ENCODE measurements at regions not wholly inside any gene's neighbourhood (a gene's known extent, or its start where the extent isn't known, plus 50 kb on each side); places are given as distances from the start of the nearest gene placed in this dataset.

DNA sequence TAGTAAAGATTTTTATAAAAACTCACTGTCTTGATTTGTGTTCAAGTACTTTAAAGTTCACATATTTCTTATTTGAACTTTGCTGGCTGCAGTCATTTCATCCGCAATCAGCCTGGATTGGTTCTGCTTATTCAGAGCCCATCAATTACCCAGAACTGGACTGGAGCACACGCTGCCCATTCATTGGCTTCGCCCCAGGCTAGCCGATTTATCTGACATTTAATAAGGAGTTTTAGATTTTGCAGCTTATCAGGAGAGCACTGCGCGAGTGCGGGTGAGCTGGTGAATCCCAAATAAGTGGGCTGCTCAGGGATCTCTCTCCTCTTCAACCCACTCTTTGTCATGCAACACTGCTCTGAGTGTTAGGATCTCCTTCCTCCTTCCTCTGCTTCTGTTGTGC lies 166.0 kb upstream of the GPR26 start:
- in situ Hi-C loops (cut with MboI), result no loop called here
- Histone ChIP-seq H3K27ac (no peak overlapping the region), H3K9me3 (ENCODE audit: low read depth) (no peaks in the 10 kb centered on the region), H3K4me1 (ENCODE audit: insufficient read depth) (no peaks in the 10 kb centered on the region), H3K9me2 (ENCODE audit: insufficient read depth) (no peaks in the 10 kb centered on the region), H3K79me2 (ENCODE audit: insufficient read depth) (no peaks in the 10 kb centered on the region), H3K4me3 (no peak overlapping the region), H3F3A (ENCODE audit: insufficient read depth) (no peaks in the 10 kb centered on the region), H3K27me3 (replicated peaks; ENCODE audit: insufficient read depth) (no peaks in the 10 kb centered on the region), H2AFZ (no peak overlapping the region), H3K4me2 (ENCODE audit: unreplicated experiment) (no peak overlapping the region), H4K20me1 (ENCODE audit: insufficient read depth) (no peaks in the 10 kb centered on the region), H3K9ac (no peak overlapping the region), H3K36me3 (ENCODE audit: low read depth) (no peaks in the 10 kb centered on the region)
- TF ChIP-seq EZH2phosphoT487 (IDR thresholded peaks at IDR 0.05; ENCODE audit: insufficient read depth, low read depth) (no peak), EZH2 (IDR thresholded peaks at IDR 0.05; ENCODE audit: insufficient read depth, poor library complexity, severe bottlenecking) (no peak)
- no peak for DNase-seq
- WGBS, 2 experiments (ENCODE audit: low coverage in 1 of 2, low lambda C conversion rate in 2 of 2, missing lambda C conversion rate in 2 of 2), result 62 to 66% methylated on average over 7 of the region's 7 CpGs

- Histone ChIP-seq H3K36me3 (ENCODE audit: low read depth) (no peaks in the 10 kb centered on the region), H2AFZ (no peak overlapping the region), H4K20me1 (ENCODE audit: insufficient read depth) (no peaks in the 10 kb centered on the region), H3K4me3 (no peak overlapping the region), H3K79me2 (ENCODE audit: insufficient read depth) (no peaks in the 10 kb centered on the region), H3F3A (ENCODE audit: insufficient read depth) (no peaks in the 10 kb centered on the region), H3K9ac (no peak overlapping the region), H3K9me2 (ENCODE audit: insufficient read depth) (no peaks in the 10 kb centered on the region), H3K9me3 (ENCODE audit: low read depth) (no peaks in the 10 kb centered on the region), H3K4me2 (ENCODE audit: unreplicated experiment) (no peak overlapping the region), H3K4me1 (ENCODE audit: insufficient read depth) (no peaks in the 10 kb centered on the region), H3K27me3 (replicated peaks; ENCODE audit: insufficient read depth) (no peaks in the 10 kb centered on the region), H3K27ac (no peak overlapping the region)
- no peak for TF ChIP-seq EZH2phosphoT487 (IDR thresholded peaks at IDR 0.05; ENCODE audit: insufficient read depth, low read depth)
- no peak for TF ChIP-seq EZH2 (IDR thresholded peaks at IDR 0.05; ENCODE audit: insufficient read depth, poor library complexity, severe bottlenecking)
- DNase-seq, result no peak
- 16 to 31% methylated on average over 3 of the region's 3 CpGs for WGBS, 2 experiments (ENCODE audit: low coverage in 1 of 2, low lambda C conversion rate in 2 of 2, missing lambda C conversion rate in 2 of 2)
- in situ Hi-C loops (cut with MboI), result no loop called here
These were observed 165.0 kb upstream of the GPR26 start for GRCh38 chr10:123501148-123501547.

- H3K9me3 ChIP-seq (ENCODE audit: low read depth), result no peaks in the 10 kb centered on the region
- H2AFZ ChIP-seq, result no peak overlapping the region
- in situ Hi-C loops (cut with MboI), result no loop called here
- no peaks in the 10 kb centered on the region for H4K20me1 ChIP-seq (ENCODE audit: insufficient read depth)
- TF ChIP-seq EZH2phosphoT487 (IDR thresholded peaks at IDR 0.05; ENCODE audit: insufficient read depth, low read depth), result no peak
- no peak for TF ChIP-seq EZH2 (IDR thresholded peaks at IDR 0.05; ENCODE audit: insufficient read depth, poor library complexity, severe bottlenecking)
- H3K4me1 ChIP-seq (ENCODE audit: insufficient read depth), result no peaks in the 10 kb centered on the region
- no peak overlapping the region for H3K27ac ChIP-seq
- no peak overlapping the region for H3K4me2 ChIP-seq (ENCODE audit: unreplicated experiment)
- H3K4me3 ChIP-seq, result no peak overlapping the region
- no peaks in the 10 kb centered on the region for H3K79me2 ChIP-seq (ENCODE audit: insufficient read depth)
- no peak for DNase-seq
- H3K9me2 ChIP-seq (ENCODE audit: insufficient read depth), result no peaks in the 10 kb centered on the region
- no peaks in the 10 kb centered on the region for H3K27me3 ChIP-seq (replicated peaks; ENCODE audit: insufficient read depth)
- H3K9ac ChIP-seq, result no peak overlapping the region
- 7 to 12% methylated on average over 1 of the region's 1 CpG for WGBS, 2 experiments (ENCODE audit: low coverage in 1 of 2, low lambda C conversion rate in 2 of 2, missing lambda C conversion rate in 2 of 2)
- no peaks in the 10 kb centered on the region for H3F3A ChIP-seq (ENCODE audit: insufficient read depth)
- no peaks in the 10 kb centered on the region for H3K36me3 ChIP-seq (ENCODE audit: low read depth)
These were observed 163.2 kb upstream of the GPR26 start for GRCh38 chr10:123502983-123503382.

DNA sequence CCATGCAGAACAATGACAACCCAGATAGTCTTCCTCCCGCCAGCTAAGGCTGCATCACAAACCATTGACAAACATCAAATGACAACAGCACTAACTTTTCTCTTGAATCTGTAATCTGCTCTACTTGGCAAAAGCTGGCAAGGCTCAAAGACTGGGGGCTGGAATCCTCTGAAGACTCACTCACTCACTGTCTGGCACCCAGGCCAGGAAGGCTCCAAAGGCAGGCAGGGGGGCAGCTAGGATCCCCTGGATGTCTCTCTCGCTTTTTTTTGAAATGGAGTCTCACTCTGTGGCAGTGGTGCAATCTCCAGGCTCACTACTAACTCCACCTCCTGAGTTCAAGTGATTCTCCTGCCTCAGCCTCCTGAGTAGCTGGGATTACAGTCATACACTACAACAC lies 159.7 kb upstream of the GPR26 start:
- 22 to 29% methylated on average over 2 of the region's 2 CpGs for WGBS, 2 experiments (ENCODE audit: low coverage in 1 of 2, low lambda C conversion rate in 2 of 2, missing lambda C conversion rate in 2 of 2)

DNA sequence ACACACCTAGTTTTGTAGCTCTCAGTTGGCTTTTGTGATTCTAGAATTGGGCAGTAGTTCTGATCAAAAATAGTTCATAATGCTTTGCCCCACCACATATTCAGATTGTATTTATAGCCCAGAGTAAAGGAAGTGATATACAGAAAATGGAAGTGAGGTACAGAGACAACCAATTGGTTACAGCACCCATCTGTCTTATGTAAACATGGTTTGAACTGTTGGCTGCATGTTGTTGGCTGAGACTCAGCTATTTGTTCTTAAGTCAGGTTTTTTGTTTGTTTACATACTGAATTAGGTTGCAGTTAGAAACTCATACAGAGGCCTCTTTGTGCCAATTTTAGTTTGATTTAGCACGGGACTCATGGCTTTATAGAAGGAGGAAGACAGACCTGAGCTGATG lies 158.9 kb upstream of the GPR26 start:
- Histone ChIP-seq H3K27me3 (replicated peaks; ENCODE audit: insufficient read depth) (no peaks in the 10 kb centered on the region; the same call in 1 of the 2 replicates), H3K9ac (no peak overlapping the region), H3K79me2 (ENCODE audit: insufficient read depth) (no peaks in the 10 kb centered on the region), H3K27ac (no peak overlapping the region), H3K4me2 (ENCODE audit: unreplicated experiment) (no peak overlapping the region), H4K20me1 (ENCODE audit: insufficient read depth) (no peaks in the 10 kb centered on the region), H3F3A (ENCODE audit: insufficient read depth) (no peaks in the 10 kb centered on the region), H3K9me2 (ENCODE audit: insufficient read depth) (no peaks in the 10 kb centered on the region), H3K36me3 (ENCODE audit: low read depth) (no peaks in the 10 kb centered on the region), H3K4me3 (no peak overlapping the region), H3K9me3 (ENCODE audit: low read depth) (no peaks in the 10 kb centered on the region), H3K4me1 (ENCODE audit: insufficient read depth) (no peaks in the 10 kb centered on the region), H2AFZ (no peak overlapping the region)
- WGBS, 2 experiments (ENCODE audit: low coverage in 1 of 2, low lambda C conversion rate in 2 of 2, missing lambda C conversion rate in 2 of 2), result 0% methylated on average over 1 of the region's 1 CpG
- in situ Hi-C loops (cut with MboI), result no loop called here
- DNase-seq, result no peak
- TF ChIP-seq EZH2 (IDR thresholded peaks at IDR 0.05; ENCODE audit: insufficient read depth, poor library complexity, severe bottlenecking) (no peak), EZH2phosphoT487 (IDR thresholded peaks at IDR 0.05; ENCODE audit: insufficient read depth, low read depth) (no peak)

More for the DNA sequence above, 159.7 kb upstream of the GPR26 start:
- no peak overlapping the region for H2AFZ ChIP-seq
- H3K27me3 ChIP-seq (replicated peaks; ENCODE audit: insufficient read depth), result no peaks in the 10 kb centered on the region; the same call in 1 of the 2 replicates
- TF ChIP-seq EZH2 (IDR thresholded peaks at IDR 0.05; ENCODE audit: insufficient read depth, poor library complexity, severe bottlenecking) (no peak), EZH2phosphoT487 (IDR thresholded peaks at IDR 0.05; ENCODE audit: insufficient read depth, low read depth) (no peak)
- no peaks in the 10 kb centered on the region for H3F3A ChIP-seq (ENCODE audit: insufficient read depth)
- no peaks in the 10 kb centered on the region for H3K79me2 ChIP-seq (ENCODE audit: insufficient read depth)
- H3K9me3 ChIP-seq (ENCODE audit: low read depth), result no peaks in the 10 kb centered on the region
- no peak for DNase-seq
- H3K4me3 ChIP-seq, result no peak overlapping the region
- no peak overlapping the region for H3K4me2 ChIP-seq (ENCODE audit: unreplicated experiment)
- no peaks in the 10 kb centered on the region for H3K4me1 ChIP-seq (ENCODE audit: insufficient read depth)
- H3K9ac ChIP-seq, result no peak overlapping the region
- in situ Hi-C loops (cut with MboI), result no loop called here
- H3K9me2 ChIP-seq (ENCODE audit: insufficient read depth), result no peaks in the 10 kb centered on the region
- H4K20me1 ChIP-seq (ENCODE audit: insufficient read depth), result no peaks in the 10 kb centered on the region
- no peaks in the 10 kb centered on the region for H3K36me3 ChIP-seq (ENCODE audit: low read depth)
- H3K27ac ChIP-seq, result no peak overlapping the region

All from GM23248 (cell line).